NB4 (cell line): ENCODE measurements at regions not wholly inside any gene's neighbourhood (a gene's known extent, or its start where the extent isn't known, plus 50 kb on each side); places are given as distances from the start of the nearest gene placed in this dataset.

Source experiments
- DNase-seq: peaks from one replicate; pipeline ENCODE4 v3.0.0; 2010; ENCODE audit warnings: low read depth
- H3K4me3 ChIP-seq: one replicate; pipeline ENCODE4 v1.5.1; 2011; ENCODE audit warnings: mild to moderate bottlenecking, low read depth, low read length, moderate library complexity
- CTCF ChIP-seq: IDR thresholded peaks from one replicate; pipeline ENCODE4 v1.5.1; 2012; ENCODE audit warnings: low read depth, low read length
- MAX ChIP-seq: IDR thresholded peaks from 2 replicates; pipeline ENCODE4 v1.6.1; 2011; ENCODE audit warnings: low read depth, low read length
- MYC ChIP-seq: IDR thresholded peaks from 2 replicates; pipeline ENCODE4 v1.6.1; 2011; ENCODE audit warnings: low read depth, low read length
- POLR2A ChIP-seq: IDR thresholded peaks from 2 replicates; pipeline ENCODE4 v1.6.1; 2011; ENCODE audit warnings: mild to moderate bottlenecking; ENCODE audit not compliant: insufficient read length; ENCODE audit errors: extremely low read depth

- no peak overlapping the region for H3K4me3 ChIP-seq
- no peak for DNase-seq
- no peak for TF ChIP-seq MYC
- TF ChIP-seq MAX, result no peak
- no peak for TF ChIP-seq POLR2A
- TF ChIP-seq CTCF, result no peak
Measured at GRCh38 chr9:87167161-87167560, 219.9 kb upstream of the GAS1 start.

- no peak overlapping the region for H3K4me3 ChIP-seq
- TF ChIP-seq POLR2A, result no peak
- TF ChIP-seq MYC, result no peak
- no peak for TF ChIP-seq CTCF
- TF ChIP-seq MAX, result no peak
- DNase-seq, result no peak
Measured at GRCh38 chr9:87167582-87167981, 220.3 kb upstream of the GAS1 start.

- DNase-seq, result no peak
- no peak for TF ChIP-seq MAX
- no peak for TF ChIP-seq POLR2A
- TF ChIP-seq CTCF, result no peak
- no peak for TF ChIP-seq MYC
- no peak overlapping the region for H3K4me3 ChIP-seq
Measured at GRCh38 chr9:87178302-87178701, 231.0 kb upstream of the GAS1 start.

- no peak for DNase-seq
- H3K4me3 ChIP-seq, result no peak overlapping the region
- no peak for TF ChIP-seq MYC
- no peak for TF ChIP-seq POLR2A
- no peak for TF ChIP-seq CTCF
- TF ChIP-seq MAX, result no peak
Measured at GRCh38 chr9:87179553-87180340, 232.4 kb upstream of the GAS1 start.

GRCh38 chr9:87180361-87180760, 233.1 kb upstream of the GAS1 start:
- DNase-seq, result no peak
- TF ChIP-seq MYC (no peak), CTCF (no peak)
- H3K4me3 ChIP-seq, result no peak overlapping the region

- DNase-seq, result no peak
- TF ChIP-seq POLR2A (no peak), MAX (no peak), MYC (no peak), CTCF (no peak)
- no peak overlapping the region for H3K4me3 ChIP-seq
Measured at GRCh38 chr9:87180841-87181240, 233.5 kb upstream of the GAS1 start.
